Right cardiac atrium (tissue), 2 donors: ENCODE measurements at regions not wholly inside any gene's neighbourhood (a gene's known extent, or its start where the extent isn't known, plus 50 kb on each side); places are given as distances from the start of the nearest gene placed in this dataset.

ENCODE experiments used
- microRNA-seq, 2 donors: library from miRNA; unstranded; fragments of <30 nt; microRNA quantifications; one replicate each; pipeline ENCODE4 v1.2.0, GENCODE V29; 2020 to 2021
- donor health status: DM: no; HTN: yes; CAD: no.
- donor health status: DM: no; HTN: no; CAD: no.

Small RNAs in the stretch of these regions (microRNA-seq; reads per million reads assigned to microRNA genes)
- gene MIR8068 = 0 reads per million in 2 donors
